ENCODE measurements at regions not wholly inside any gene's neighbourhood (a gene's known extent, or its start where the extent isn't known, plus 50 kb on each side); places are given as distances from the start of the nearest gene placed in this dataset.
"Not testable (repeated sequence)": the region's sequence is repeated elsewhere in the genome, so short reads cannot be mapped to it uniquely, and the experiment has no call there.

- not testable (repeated sequence) for DNase-seq
These were observed 200.3 kb downstream of the BCL2L11 start for GRCh38 chr2:111320965-111321364.

- not testable (repeated sequence) for DNase-seq
These were observed 202.7 kb downstream of the BCL2L11 start for GRCh38 chr2:111323384-111323783.

GRCh38 chr2:111327726-111328125, 207.0 kb downstream of the BCL2L11 start:
- DNase-seq, result not testable (repeated sequence)

- not testable (repeated sequence) for DNase-seq
These were observed 208.6 kb downstream of the BCL2L11 start for GRCh38 chr2:111329309-111329708.

- DNase-seq, result not testable (repeated sequence)
These were observed 210.5 kb downstream of the BCL2L11 start for GRCh38 chr2:111331099-111331724.

- not testable (repeated sequence) for DNase-seq
These were observed 214.7 kb downstream of the BCL2L11 start for GRCh38 chr2:111335220-111335907.

- not testable (repeated sequence) for DNase-seq
These were observed 217.8 kb downstream of the BCL2L11 start for GRCh38 chr2:111338474-111338873.

GRCh38 chr2:111339476-111339875, 218.8 kb downstream of the BCL2L11 start:
- DNase-seq, result not testable (repeated sequence)

GRCh38 chr2:111344590-111344989, 223.9 kb downstream of the BCL2L11 start:
- DNase-seq, result not testable (repeated sequence)

GRCh38 chr2:111345439-111345838, 224.7 kb downstream of the BCL2L11 start:
- not testable (repeated sequence) for DNase-seq

GRCh38 chr2:111346018-111346930, 225.6 kb downstream of the BCL2L11 start:
- DNase-seq, result not testable (repeated sequence)

GRCh38 chr2:111347695-111348094, 227.0 kb downstream of the BCL2L11 start:
- not testable (repeated sequence) for DNase-seq

GRCh38 chr2:111348316-111348715, 227.6 kb downstream of the BCL2L11 start:
- not testable (repeated sequence) for DNase-seq

- not testable (repeated sequence) for DNase-seq
These were observed 234.5 kb downstream of the BCL2L11 start for GRCh38 chr2:111355022-111355817.

- DNase-seq, result not testable (repeated sequence)
These were observed 235.3 kb downstream of the BCL2L11 start for GRCh38 chr2:111355823-111356511.

GRCh38 chr2:111356512-111357031, 235.9 kb downstream of the BCL2L11 start:
- not testable (repeated sequence) for DNase-seq

- not testable (repeated sequence) for DNase-seq
These were observed 245.4 kb downstream of the BCL2L11 start for GRCh38 chr2:111365986-111366640.

- not testable (repeated sequence) for DNase-seq
These were observed 245.9 kb downstream of the BCL2L11 start for GRCh38 chr2:111366641-111367029.

- not testable (repeated sequence) for DNase-seq
These were observed 246.4 kb downstream of the BCL2L11 start for GRCh38 chr2:111367080-111367479.

- DNase-seq, result not testable (repeated sequence)
These were observed 247.2 kb downstream of the BCL2L11 start for GRCh38 chr2:111367871-111368270.

- not testable (repeated sequence) for DNase-seq
These were observed 247.6 kb downstream of the BCL2L11 start for GRCh38 chr2:111368288-111368687.

All from NCI-H446 (cell line).